OCI-LY7 (cell line): ENCODE measurements at regions not wholly inside any gene's neighbourhood (a gene's known extent, or its start where the extent isn't known, plus 50 kb on each side); places are given as distances from the start of the nearest gene placed in this dataset.

Source experiments
- CTCF ChIP-seq: fragments of 200-600 bp; sonication (generic); conservative IDR thresholded peaks from 2 replicates; pipeline ENCODE4 v1.5.1; 2014; ENCODE audit warnings: mild to moderate bottlenecking, antibody characterized with exemption, low read length, moderate library complexity, mixed read lengths
- EZH2phosphoT487 ChIP-seq: fragments of 200-600 bp; sonication (generic); IDR thresholded peaks from 2 replicates; pipeline ENCODE4 v1.6.1; 2018; ENCODE audit warnings: low read depth, borderline replicate concordance, mild to moderate bottlenecking, mixed run types, antibody characterized with exemption, low read length, moderate library complexity, mixed read lengths

DNA sequence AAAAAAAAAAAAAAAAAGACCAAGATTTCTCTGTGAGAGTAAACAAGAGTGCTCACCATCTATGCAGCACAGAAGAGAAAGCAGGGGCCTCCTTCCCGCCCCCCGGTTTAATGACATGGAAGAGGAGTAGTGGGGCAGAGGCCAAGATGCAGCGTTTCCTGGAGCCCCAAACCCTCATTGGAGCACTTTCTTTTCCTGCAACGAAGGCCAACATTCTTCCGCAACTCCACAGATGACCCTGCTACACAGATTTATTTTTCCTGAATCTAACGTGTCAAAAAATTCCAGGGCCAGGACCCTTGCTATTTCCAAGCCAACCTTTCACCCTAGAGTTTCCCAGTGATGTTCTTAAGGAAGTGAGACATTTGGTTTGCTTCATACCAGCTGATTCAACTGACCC lies 189.6 kb downstream of the MIB1 start:
- TF ChIP-seq CTCF (no peak), EZH2phosphoT487 (no peak)
